ENCODE measurements at regions not wholly inside any gene's neighbourhood (a gene's known extent, or its start where the extent isn't known, plus 50 kb on each side); places are given as distances from the start of the nearest gene placed in this dataset.

- H3K36me3 ChIP-seq (ENCODE audit: insufficient read depth, insufficient read length, low read length): no peaks in the 10 kb centered on the region
- H3K9me3 ChIP-seq (ENCODE audit: insufficient read depth, low read length): no peaks in the 10 kb centered on the region
- H3K27me3 ChIP-seq (ENCODE audit: insufficient read depth, insufficient read length): no peaks in the 10 kb centered on the region
- no peak overlapping the region for H3K9ac ChIP-seq (ENCODE audit: insufficient read length, low read depth)
- no peaks in the 10 kb centered on the region for H3K4me1 ChIP-seq (ENCODE audit: insufficient read depth, insufficient read length)
- no peak overlapping the region for H3K4me3 ChIP-seq (ENCODE audit: insufficient read length, low read depth)
- TF ChIP-seq SUZ12 (IDR thresholded peaks at IDR 0.05; ENCODE audit: extremely low read depth, insufficient read depth, insufficient read length): no peak
- TF ChIP-seq YY1 (IDR thresholded peaks at IDR 0.05; ENCODE audit: insufficient read depth, insufficient read length): no peak
- no peak for TF ChIP-seq ZNF274 (IDR thresholded peaks at IDR 0.05; ENCODE audit: low read depth, low read length)
- no peak for DNase-seq (ENCODE audit: low read depth, low spot score)
These were observed 1065.8 kb downstream of the REEP3 start for GRCh38 chr10:64586934-64587503.

- no peaks in the 10 kb centered on the region for H3K27me3 ChIP-seq (ENCODE audit: insufficient read depth, insufficient read length)
- no peaks in the 10 kb centered on the region for H3K36me3 ChIP-seq (ENCODE audit: insufficient read depth, insufficient read length, low read length)
- no peak for DNase-seq (ENCODE audit: low read depth, low spot score)
- no peaks in the 10 kb centered on the region for H3K9me3 ChIP-seq (ENCODE audit: insufficient read depth, low read length)
- H3K4me3 ChIP-seq (ENCODE audit: insufficient read length, low read depth): no peak overlapping the region
- H3K9ac ChIP-seq (ENCODE audit: insufficient read length, low read depth): no peak overlapping the region
- H3K4me1 ChIP-seq (ENCODE audit: insufficient read depth, insufficient read length): no peaks in the 10 kb centered on the region
- TF ChIP-seq SUZ12 (IDR thresholded peaks at IDR 0.05; ENCODE audit: extremely low read depth, insufficient read depth, insufficient read length) (no peak), ZNF274 (IDR thresholded peaks at IDR 0.05; ENCODE audit: low read depth, low read length) (no peak), YY1 (IDR thresholded peaks at IDR 0.05; ENCODE audit: insufficient read depth, insufficient read length) (no peak)
These were observed 1072.9 kb downstream of the REEP3 start for GRCh38 chr10:64594072-64594471.

- Histone ChIP-seq H3K27me3 (ENCODE audit: insufficient read depth, insufficient read length) (no peaks in the 10 kb centered on the region), H3K36me3 (ENCODE audit: insufficient read depth, insufficient read length, low read length) (no peaks in the 10 kb centered on the region)
- no peak for DNase-seq (ENCODE audit: low read depth, low spot score)
These were observed 1077.4 kb downstream of the REEP3 start for GRCh38 chr10:64598600-64598999.

GRCh38 chr10:64601298-64601697, 1080.1 kb downstream of the REEP3 start:
- Histone ChIP-seq H3K4me3 (ENCODE audit: insufficient read length, low read depth) (no peak overlapping the region), H3K9ac (ENCODE audit: insufficient read length, low read depth) (no peak overlapping the region), H3K27me3 (ENCODE audit: insufficient read depth, insufficient read length) (no peaks in the 10 kb centered on the region), H3K9me3 (ENCODE audit: insufficient read depth, low read length) (no peaks in the 10 kb centered on the region), H3K4me1 (ENCODE audit: insufficient read depth, insufficient read length) (no peaks in the 10 kb centered on the region), H3K36me3 (ENCODE audit: insufficient read depth, insufficient read length, low read length) (no peaks in the 10 kb centered on the region)
- DNase-seq (ENCODE audit: low read depth, low spot score): no peak
- TF ChIP-seq YY1 (IDR thresholded peaks at IDR 0.05; ENCODE audit: insufficient read depth, insufficient read length) (no peak), ZNF274 (IDR thresholded peaks at IDR 0.05; ENCODE audit: low read depth, low read length) (no peak), SUZ12 (IDR thresholded peaks at IDR 0.05; ENCODE audit: extremely low read depth, insufficient read depth, insufficient read length) (no peak)

More at GRCh38 chr10:64598600-64598999, 1077.4 kb downstream of the REEP3 start:
- Histone ChIP-seq H3K9ac (ENCODE audit: insufficient read length, low read depth) (no peak overlapping the region), H3K4me3 (ENCODE audit: insufficient read length, low read depth) (no peak overlapping the region), H3K4me1 (ENCODE audit: insufficient read depth, insufficient read length) (no peaks in the 10 kb centered on the region), H3K9me3 (ENCODE audit: insufficient read depth, low read length) (no peaks in the 10 kb centered on the region)
- no peak for TF ChIP-seq SUZ12 (IDR thresholded peaks at IDR 0.05; ENCODE audit: extremely low read depth, insufficient read depth, insufficient read length)
- TF ChIP-seq YY1 (IDR thresholded peaks at IDR 0.05; ENCODE audit: insufficient read depth, insufficient read length): no peak
- TF ChIP-seq ZNF274 (IDR thresholded peaks at IDR 0.05; ENCODE audit: low read depth, low read length): no peak

GRCh38 chr10:64617085-64617484, 1095.9 kb downstream of the REEP3 start:
- TF ChIP-seq YY1 (IDR thresholded peaks at IDR 0.05; ENCODE audit: insufficient read depth, insufficient read length) (no peak), ZNF274 (IDR thresholded peaks at IDR 0.05; ENCODE audit: low read depth, low read length) (no peak), SUZ12 (IDR thresholded peaks at IDR 0.05; ENCODE audit: extremely low read depth, insufficient read depth, insufficient read length) (no peak)
- Histone ChIP-seq H3K36me3 (ENCODE audit: insufficient read depth, insufficient read length, low read length) (no peaks in the 10 kb centered on the region), H3K9ac (ENCODE audit: insufficient read length, low read depth) (no peak overlapping the region), H3K4me3 (ENCODE audit: insufficient read length, low read depth) (no peak overlapping the region), H3K4me1 (ENCODE audit: insufficient read depth, insufficient read length) (no peaks in the 10 kb centered on the region), H3K9me3 (ENCODE audit: insufficient read depth, low read length) (no peaks in the 10 kb centered on the region), H3K27me3 (ENCODE audit: insufficient read depth, insufficient read length) (no peaks in the 10 kb centered on the region)
- DNase-seq (ENCODE audit: low read depth, low spot score): no peak

GRCh38 chr10:64619102-64619501, 1097.9 kb downstream of the REEP3 start:
- TF ChIP-seq SUZ12 (IDR thresholded peaks at IDR 0.05; ENCODE audit: extremely low read depth, insufficient read depth, insufficient read length) (no peak), YY1 (IDR thresholded peaks at IDR 0.05; ENCODE audit: insufficient read depth, insufficient read length) (no peak), ZNF274 (IDR thresholded peaks at IDR 0.05; ENCODE audit: low read depth, low read length) (no peak)
- H3K9me3 ChIP-seq (ENCODE audit: insufficient read depth, low read length): no peaks in the 10 kb centered on the region
- no peak overlapping the region for H3K9ac ChIP-seq (ENCODE audit: insufficient read length, low read depth)
- no peaks in the 10 kb centered on the region for H3K36me3 ChIP-seq (ENCODE audit: insufficient read depth, insufficient read length, low read length)
- DNase-seq (ENCODE audit: low read depth, low spot score): no peak
- H3K27me3 ChIP-seq (ENCODE audit: insufficient read depth, insufficient read length): no peaks in the 10 kb centered on the region
- H3K4me3 ChIP-seq (ENCODE audit: insufficient read length, low read depth): no peak overlapping the region
- H3K4me1 ChIP-seq (ENCODE audit: insufficient read depth, insufficient read length): no peaks in the 10 kb centered on the region

- no peaks in the 10 kb centered on the region for H3K9me3 ChIP-seq (ENCODE audit: insufficient read depth, low read length)
- no peak for DNase-seq (ENCODE audit: low read depth, low spot score)
- no peaks in the 10 kb centered on the region for H3K27me3 ChIP-seq (ENCODE audit: insufficient read depth, insufficient read length)
These were observed 1105.7 kb downstream of the REEP3 start for GRCh38 chr10:64626924-64627323.

More at GRCh38 chr10:64626924-64627323, 1105.7 kb downstream of the REEP3 start:
- H3K36me3 ChIP-seq (ENCODE audit: insufficient read depth, insufficient read length, low read length): no peaks in the 10 kb centered on the region
- no peak overlapping the region for H3K4me3 ChIP-seq (ENCODE audit: insufficient read length, low read depth)
- no peak for TF ChIP-seq ZNF274 (IDR thresholded peaks at IDR 0.05; ENCODE audit: low read depth, low read length)
- TF ChIP-seq SUZ12 (IDR thresholded peaks at IDR 0.05; ENCODE audit: extremely low read depth, insufficient read depth, insufficient read length): no peak
- TF ChIP-seq YY1 (IDR thresholded peaks at IDR 0.05; ENCODE audit: insufficient read depth, insufficient read length): no peak
- no peaks in the 10 kb centered on the region for H3K4me1 ChIP-seq (ENCODE audit: insufficient read depth, insufficient read length)
- no peak overlapping the region for H3K9ac ChIP-seq (ENCODE audit: insufficient read length, low read depth)

Data from NT2/D1 (cell line).